ENCODE measurements at regions not wholly inside any gene's neighbourhood (a gene's known extent, or its start where the extent isn't known, plus 50 kb on each side); places are given as distances from the start of the nearest gene placed in this dataset.

DNA sequence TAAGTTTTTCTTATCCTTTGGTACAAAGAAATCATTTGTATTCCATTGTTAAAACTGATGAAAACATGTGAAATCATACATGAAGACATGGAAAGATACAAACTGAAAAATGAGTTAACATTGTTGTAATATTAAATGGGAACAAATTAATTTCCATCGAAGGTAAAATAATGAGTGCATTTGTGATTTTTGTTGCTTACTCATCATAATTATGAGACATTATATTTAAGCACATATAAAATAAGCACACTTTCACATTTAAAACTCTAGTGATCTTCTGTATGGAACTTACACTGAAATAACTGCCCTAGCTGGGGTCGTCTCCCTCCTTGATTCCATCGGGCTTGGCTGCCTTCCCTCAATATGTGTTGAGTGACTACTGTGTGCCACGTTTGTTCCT is 204.2 kb upstream of the PRPS1L1 start:
- TF ChIP-seq EP300 (IDR thresholded peaks at IDR 0.05) (no peak), POLR2AphosphoS5 (IDR thresholded peaks at IDR 0.05) (no peak), POLR2A (IDR thresholded peaks at IDR 0.05) (no peak)
- TF ChIP-seq, protein P1, sequence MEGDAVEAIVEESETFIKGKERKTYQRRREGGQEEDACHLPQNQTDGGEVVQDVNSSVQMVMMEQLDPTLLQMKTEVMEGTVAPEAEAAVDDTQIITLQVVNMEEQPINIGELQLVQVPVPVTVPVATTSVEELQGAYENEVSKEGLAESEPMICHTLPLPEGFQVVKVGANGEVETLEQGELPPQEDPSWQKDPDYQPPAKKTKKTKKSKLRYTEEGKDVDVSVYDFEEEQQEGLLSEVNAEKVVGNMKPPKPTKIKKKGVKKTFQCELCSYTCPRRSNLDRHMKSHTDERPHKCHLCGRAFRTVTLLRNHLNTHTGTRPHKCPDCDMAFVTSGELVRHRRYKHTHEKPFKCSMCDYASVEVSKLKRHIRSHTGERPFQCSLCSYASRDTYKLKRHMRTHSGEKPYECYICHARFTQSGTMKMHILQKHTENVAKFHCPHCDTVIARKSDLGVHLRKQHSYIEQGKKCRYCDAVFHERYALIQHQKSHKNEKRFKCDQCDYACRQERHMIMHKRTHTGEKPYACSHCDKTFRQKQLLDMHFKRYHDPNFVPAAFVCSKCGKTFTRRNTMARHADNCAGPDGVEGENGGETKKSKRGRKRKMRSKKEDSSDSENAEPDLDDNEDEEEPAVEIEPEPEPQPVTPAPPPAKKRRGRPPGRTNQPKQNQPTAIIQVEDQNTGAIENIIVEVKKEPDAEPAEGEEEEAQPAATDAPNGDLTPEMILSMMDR (IDR thresholded peaks at IDR 0.05): no peak
